Lung (tissue), 11 donors: ENCODE measurements at regions not wholly inside any gene's neighbourhood (a gene's known extent, or its start where the extent isn't known, plus 50 kb on each side); places are given as distances from the start of the nearest gene placed in this dataset.

Experiments used
- ATAC-seq: fragments of 200-7000 bp; cut with Tn5 transposase; one replicate; pipeline ENCODE4 v1.9.1; 2020; ENCODE audit warnings: moderate number of reproducible peaks; ENCODE audit not compliant: insufficient read depth, low FRiP score
- DNase-seq, 3 donors: peaks; one replicate each; pipeline ENCODE4 v3.0.0-alpha.2; 2013 to 2017
- H3K27ac ChIP-seq, 2 donors: one replicate each; pipeline ENCODE4 v1.5.1; 2013; ENCODE audit warnings: mild to moderate bottlenecking in 2 of 2, moderate library complexity in 2 of 2, control low read depth in 1 of 2, inconsistent platforms in 1 of 2, low read depth in 1 of 2, low read length in 1 of 2
- H3K27me3 ChIP-seq, 3 donors: one replicate each; pipeline ENCODE4 v1.5.1; 2013; ENCODE audit warnings: low read length in 2 of 3; ENCODE audit not compliant: control insufficient read depth in 3 of 3, insufficient read depth in 3 of 3
- H3K36me3 ChIP-seq, 4 donors: one replicate each; pipeline ENCODE4 v1.5.1; 2013; ENCODE audit warnings: low read length in 4 of 4, mild to moderate bottlenecking in 1 of 4, moderate library complexity in 1 of 4; ENCODE audit not compliant: control insufficient read depth in 4 of 4, insufficient read depth in 4 of 4
- H3K4me1 ChIP-seq, 5 donors: one replicate each; pipeline ENCODE4 v1.5.1; 2013; ENCODE audit warnings: low read length in 5 of 5, mild to moderate bottlenecking in 2 of 5, moderate library complexity in 1 of 5; ENCODE audit not compliant: control insufficient read depth in 5 of 5, insufficient read depth in 5 of 5
- H3K4me3 ChIP-seq: one replicate; pipeline ENCODE4 v1.5.1; 2013; ENCODE audit warnings: mild to moderate bottlenecking, control low read depth, moderate library complexity
- H3K9ac ChIP-seq, 2 donors: one replicate each; pipeline ENCODE4 v1.5.1; 2013; ENCODE audit warnings: low read length in 2 of 2, control low read depth in 1 of 2; ENCODE audit not compliant: insufficient read depth in 1 of 2
- H3K9me3 ChIP-seq, 4 donors: one replicate each; pipeline ENCODE4 v1.5.1; 2013; ENCODE audit warnings: low read length in 3 of 4, mild to moderate bottlenecking in 1 of 4, moderate library complexity in 1 of 4; ENCODE audit not compliant: control insufficient read depth in 4 of 4, insufficient read depth in 3 of 4
- WGBS, 2 donors: extraction: QIAGEN DNeasy Blood & Tissue Kit; methylation state at CpG; one replicate each; pipeline ENCODE4 v1.1.7; 2013; 5-methylcytosine and 5-hydroxymethylcytosine counted together
- TF ChIP-seq, protein P1 (sequence below): IDR thresholded peaks from 2 replicates; pipeline ENCODE4 v1.5.1; 2012; ENCODE audit warnings: mild to moderate bottlenecking; ENCODE audit errors: control extremely low read depth, extremely low read depth
- donor health status: control.
- donor health status: control.
- donor health status: Bipolar disorder and iron deficiency.
- donor health status: healthy.
- donor health status: DM: yes; HTN: yes; CAD: no.

DNA sequence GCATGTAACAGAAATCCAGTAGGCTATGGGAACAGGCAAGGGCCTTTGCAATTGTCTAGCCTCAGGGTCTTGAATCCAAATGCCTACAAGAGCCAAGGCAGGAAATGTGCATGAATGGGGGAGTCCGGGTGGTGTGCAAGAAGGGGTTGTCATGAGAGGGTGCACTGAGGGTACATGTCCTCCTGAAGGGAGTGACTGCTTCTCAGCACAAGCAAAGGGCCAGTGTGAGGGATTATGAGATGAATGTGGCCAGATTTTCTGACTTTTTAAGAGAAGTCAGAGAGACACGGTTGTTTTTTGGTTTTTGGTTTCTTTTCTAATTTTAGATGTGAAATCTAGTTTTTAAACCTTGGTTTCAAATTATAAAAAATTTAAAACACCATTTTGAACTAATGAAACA lies 76.5 kb upstream of the LSM6 start:
- no peak overlapping the region for H3K4me3 ChIP-seq
- DNase-seq (no peak), ATAC-seq (no peak)
- no peak overlapping the region for H3K9ac ChIP-seq
- no peaks in the 10 kb centered on the region for H3K9me3 ChIP-seq
- whole genome bisulfite sequencing, 2 donors: 82 to 86% methylated on average over 2 of the region's 2 CpGs
- H3K36me3 ChIP-seq: no peaks in the 10 kb centered on the region
- TF ChIP-seq, protein P1, sequence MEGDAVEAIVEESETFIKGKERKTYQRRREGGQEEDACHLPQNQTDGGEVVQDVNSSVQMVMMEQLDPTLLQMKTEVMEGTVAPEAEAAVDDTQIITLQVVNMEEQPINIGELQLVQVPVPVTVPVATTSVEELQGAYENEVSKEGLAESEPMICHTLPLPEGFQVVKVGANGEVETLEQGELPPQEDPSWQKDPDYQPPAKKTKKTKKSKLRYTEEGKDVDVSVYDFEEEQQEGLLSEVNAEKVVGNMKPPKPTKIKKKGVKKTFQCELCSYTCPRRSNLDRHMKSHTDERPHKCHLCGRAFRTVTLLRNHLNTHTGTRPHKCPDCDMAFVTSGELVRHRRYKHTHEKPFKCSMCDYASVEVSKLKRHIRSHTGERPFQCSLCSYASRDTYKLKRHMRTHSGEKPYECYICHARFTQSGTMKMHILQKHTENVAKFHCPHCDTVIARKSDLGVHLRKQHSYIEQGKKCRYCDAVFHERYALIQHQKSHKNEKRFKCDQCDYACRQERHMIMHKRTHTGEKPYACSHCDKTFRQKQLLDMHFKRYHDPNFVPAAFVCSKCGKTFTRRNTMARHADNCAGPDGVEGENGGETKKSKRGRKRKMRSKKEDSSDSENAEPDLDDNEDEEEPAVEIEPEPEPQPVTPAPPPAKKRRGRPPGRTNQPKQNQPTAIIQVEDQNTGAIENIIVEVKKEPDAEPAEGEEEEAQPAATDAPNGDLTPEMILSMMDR: no peak
- H3K27me3 ChIP-seq: no peaks in the 10 kb centered on the region
- no peak overlapping the region for H3K27ac ChIP-seq
- no peaks in the 10 kb centered on the region for H3K4me1 ChIP-seq

- 91% methylated on average over 1 of the region's 1 CpG for WGBS, 2 donors
- Histone ChIP-seq H3K27ac (no peak overlapping the region), H3K9me3 (no peaks in the 10 kb centered on the region), H3K36me3 (no peaks in the 10 kb centered on the region), H3K4me1 (no peaks in the 10 kb centered on the region), H3K27me3 (no peaks in the 10 kb centered on the region), H3K4me3 (no peak overlapping the region), H3K9ac (no peak overlapping the region)
- DNase-seq (no peak), ATAC-seq (no peak)
- TF ChIP-seq, protein P1: no peak
Measured at GRCh38 chr4:146098397-146098796, 77.1 kb upstream of the LSM6 start.

GRCh38 chr4:146096371-146096770 lies 79.1 kb upstream of the LSM6 start:
- 71 to 75% methylated on average over 2 of the region's 2 CpGs for WGBS, 2 donors
- no peaks in the 10 kb centered on the region for H3K4me1 ChIP-seq
- no peaks in the 10 kb centered on the region for H3K27me3 ChIP-seq
- H3K36me3 ChIP-seq: no peaks in the 10 kb centered on the region
- H3K27ac ChIP-seq: no peak overlapping the region
- no peaks in the 10 kb centered on the region for H3K9me3 ChIP-seq
- no peak overlapping the region for H3K4me3 ChIP-seq
- ATAC-seq (no peak), DNase-seq (no peak)
- H3K9ac ChIP-seq: no peak overlapping the region
- TF ChIP-seq, protein P1: no peak

- DNase-seq (no peak), ATAC-seq (no peak)
- no peaks in the 10 kb centered on the region for H3K9me3 ChIP-seq
- H3K27me3 ChIP-seq: no peaks in the 10 kb centered on the region
- H3K4me1 ChIP-seq: no peaks in the 10 kb centered on the region
- TF ChIP-seq, protein P1: no peak
- no peak overlapping the region for H3K27ac ChIP-seq
- no peak overlapping the region for H3K9ac ChIP-seq
- no peaks in the 10 kb centered on the region for H3K36me3 ChIP-seq
- H3K4me3 ChIP-seq: no peak overlapping the region
- WGBS, 2 donors: 93 to 97% methylated on average over 2 of the region's 2 CpGs
Measured at GRCh38 chr4:146095860-146096259, 79.7 kb upstream of the LSM6 start.
